NCI-H187 (cell line): ENCODE measurements at regions not wholly inside any gene's neighbourhood (a gene's known extent, or its start where the extent isn't known, plus 50 kb on each side); places are given as distances from the start of the nearest gene placed in this dataset.

Source experiments
- DNase-seq, 2 experiments: peaks; one replicate each; lab custom pipeline; 2025; lab: John Stamatoyannopoulos, UW

DNA sequence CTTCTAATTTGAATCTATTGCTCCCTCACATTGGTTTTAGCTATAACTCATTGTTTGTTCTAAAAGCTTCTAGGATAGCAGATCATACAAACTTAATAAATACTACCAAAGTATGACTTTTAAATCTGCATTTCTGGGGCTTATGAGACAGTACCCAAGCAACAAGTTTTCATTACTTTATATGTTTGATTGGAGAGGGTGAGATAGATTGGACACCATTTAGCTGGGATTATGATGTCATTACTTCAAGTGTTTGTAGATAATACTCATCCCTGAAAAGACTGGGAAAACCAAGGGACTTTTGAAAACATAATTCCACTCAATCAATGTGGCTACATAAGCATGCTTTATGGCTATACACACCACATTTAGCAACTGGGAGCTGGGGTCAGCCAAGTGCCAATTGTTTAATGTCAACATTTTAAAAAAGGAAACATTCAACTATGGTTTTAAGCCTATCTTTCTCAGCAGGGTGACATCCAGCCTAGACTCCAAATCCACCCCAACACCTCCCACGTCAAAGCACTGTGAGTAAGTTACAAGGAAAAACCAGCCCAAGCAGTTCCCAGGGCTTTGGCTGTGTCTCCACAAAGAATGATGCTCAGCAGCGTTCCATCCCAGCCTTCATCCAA lies 119.9 kb downstream of the ETAA1 start:
- DNase-seq = no peak

- DNase-seq = no peak
Observed at GRCh38 chr2:67522148-67522547, 125.0 kb downstream of the ETAA1 start.

- DNase-seq = no peak
Observed at GRCh38 chr2:67524213-67524612, 127.1 kb downstream of the ETAA1 start.

DNA sequence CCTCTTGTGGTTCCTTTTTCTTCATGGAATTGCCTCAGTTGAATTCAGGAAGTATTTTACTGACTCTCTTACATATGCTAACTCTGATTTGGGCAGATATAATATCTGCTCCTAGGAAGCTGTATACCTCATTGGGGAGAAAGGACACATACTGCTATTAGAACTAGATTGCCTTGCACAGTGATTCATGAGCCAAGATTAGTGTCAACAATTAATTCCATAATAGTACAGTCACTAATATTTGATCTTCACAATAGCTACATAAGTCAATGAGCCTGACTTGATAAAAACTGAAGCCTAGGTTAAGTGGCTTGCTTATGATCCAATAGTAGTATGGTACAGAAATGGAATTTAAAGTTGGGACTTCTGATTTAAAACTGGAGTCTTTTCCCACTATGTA lies 127.6 kb downstream of the ETAA1 start:
- no peak for DNase-seq

DNA sequence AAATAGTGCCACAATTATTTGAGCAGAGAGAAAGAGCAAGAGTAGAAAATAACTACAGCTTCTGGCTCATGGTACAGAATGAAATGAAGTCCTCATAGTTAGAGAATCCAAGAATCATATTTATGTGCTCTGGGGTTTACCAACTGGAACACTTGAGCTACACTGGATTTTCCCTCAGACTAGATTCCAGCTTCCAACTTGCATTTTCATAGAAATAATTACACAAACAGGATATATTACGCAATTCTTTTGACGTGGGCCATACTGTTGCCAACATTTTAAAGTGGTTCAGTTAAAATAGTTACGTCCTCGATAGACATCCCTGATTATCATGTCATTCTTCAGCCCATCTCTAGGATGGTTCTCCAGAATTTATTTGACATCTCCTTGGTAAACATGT lies 129.2 kb downstream of the ETAA1 start:
- DNase-seq = no peak

DNA sequence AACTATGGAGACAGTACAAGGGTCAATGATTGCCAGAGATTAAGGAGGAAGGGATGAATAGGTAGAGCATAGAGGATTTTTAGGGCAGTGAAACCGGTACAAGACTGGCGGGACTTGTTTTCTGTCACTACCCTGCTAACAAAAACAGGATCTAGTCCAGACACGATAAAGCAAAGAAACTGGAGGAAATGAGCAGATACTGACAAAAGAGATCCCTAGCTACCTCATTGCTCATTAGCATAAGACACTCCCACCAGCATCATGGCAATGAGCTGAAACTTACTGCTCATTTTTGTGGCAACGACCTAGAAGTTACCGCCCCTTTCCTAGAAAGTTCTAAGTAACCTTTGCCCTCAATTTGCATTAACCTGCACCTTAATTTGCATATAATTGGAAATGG lies 131.2 kb downstream of the ETAA1 start:
- no peak for DNase-seq

GRCh38 chr2:67532387-67532786 lies 135.3 kb downstream of the ETAA1 start:
- no peak for DNase-seq

- DNase-seq = no peak
Observed at GRCh38 chr2:67534745-67535144, 137.6 kb downstream of the ETAA1 start.

- no peak for DNase-seq
Observed at GRCh38 chr2:67540962-67541361, 143.8 kb downstream of the ETAA1 start.

DNA sequence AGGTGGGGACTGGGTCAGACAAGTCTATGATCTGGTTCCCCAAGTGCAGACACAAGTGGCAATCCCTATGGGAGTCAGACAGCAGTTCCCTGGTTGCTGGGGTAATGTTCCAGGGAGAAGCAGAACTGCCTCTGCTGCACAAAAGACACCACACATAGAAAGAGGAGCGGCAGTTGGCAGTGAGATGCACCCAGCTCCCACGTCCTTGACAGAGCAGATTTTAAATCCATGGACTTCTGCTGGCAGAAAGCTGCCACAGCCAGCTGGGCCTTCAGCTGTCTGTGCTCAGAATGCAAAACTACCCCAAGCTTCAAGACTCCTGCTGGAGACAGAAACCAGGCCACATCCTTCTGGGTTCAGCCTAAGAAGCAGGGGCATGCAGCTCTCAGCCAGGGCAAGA lies 147.2 kb downstream of the ETAA1 start:
- no peak for DNase-seq

- DNase-seq = no peak
Observed at GRCh38 chr2:67548317-67549201, 151.4 kb downstream of the ETAA1 start.

GRCh38 chr2:67559156-67559555 lies 162.0 kb downstream of the ETAA1 start:
- no peak for DNase-seq

DNA sequence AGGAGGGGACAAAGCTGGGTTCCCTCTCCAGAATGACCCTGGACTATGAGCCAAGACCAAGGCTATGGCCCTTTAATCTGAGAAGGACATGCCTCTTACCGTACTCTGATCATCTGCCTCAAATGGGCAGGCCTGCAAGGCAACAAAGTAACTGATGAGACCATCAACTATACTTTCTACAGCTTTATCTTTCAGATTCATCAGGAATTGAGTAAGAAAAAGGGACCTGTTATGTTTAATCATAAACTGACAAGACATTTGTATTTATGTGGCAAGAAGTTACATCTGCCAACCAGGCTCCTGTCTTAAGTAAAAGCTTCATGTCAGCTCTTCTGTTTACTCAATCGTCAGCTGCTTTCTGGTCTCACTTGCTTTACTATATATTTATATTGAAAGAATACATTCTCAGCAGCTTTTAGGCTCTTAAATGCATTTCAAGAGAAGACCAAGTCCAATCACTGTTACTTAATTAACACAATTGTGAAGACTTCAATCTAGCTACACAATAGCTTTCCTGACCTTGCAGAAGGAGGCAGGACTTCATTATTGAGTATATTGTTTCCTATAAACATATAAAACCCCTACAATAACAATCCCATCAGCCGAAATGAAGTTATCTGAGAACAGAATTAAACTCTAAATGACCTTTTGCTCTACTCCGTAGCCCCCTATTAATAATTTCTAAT lies 163.8 kb downstream of the ETAA1 start:
- no peak for DNase-seq

DNA sequence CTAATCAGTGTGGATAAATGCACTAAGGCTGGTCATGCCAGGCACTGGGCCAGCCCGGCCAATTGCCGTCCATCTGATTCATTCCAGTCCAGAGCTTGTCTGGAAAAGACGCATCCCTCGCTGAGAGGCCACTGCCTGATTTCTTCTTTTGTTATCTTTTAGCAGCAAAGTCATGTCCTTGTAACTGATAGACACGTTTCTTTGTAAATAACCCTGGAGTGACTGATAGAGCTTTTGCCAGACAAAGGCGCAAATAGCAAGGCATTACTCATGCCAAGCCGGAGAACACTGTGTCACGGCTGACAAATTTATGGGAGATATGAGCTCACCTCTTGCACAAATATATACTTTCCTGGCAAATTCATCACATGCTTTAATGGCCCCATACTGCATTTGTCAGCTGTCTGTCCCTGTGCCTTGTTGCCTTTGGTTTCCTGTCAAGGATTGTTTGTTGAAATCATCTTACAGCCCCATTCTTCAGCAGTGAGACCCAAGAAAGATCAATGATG lies 164.4 kb downstream of the ETAA1 start:
- no peak for DNase-seq

GRCh38 chr2:67564076-67564475 lies 166.9 kb downstream of the ETAA1 start:
- DNase-seq = no peak

GRCh38 chr2:67564626-67565025 lies 167.5 kb downstream of the ETAA1 start:
- no peak for DNase-seq

- no peak for DNase-seq
Observed at GRCh38 chr2:67565262-67565661, 168.1 kb downstream of the ETAA1 start.

- DNase-seq = no peak
Observed at GRCh38 chr2:67565761-67566160, 168.6 kb downstream of the ETAA1 start.

- no peak for DNase-seq
Observed at GRCh38 chr2:67566285-67566684, 169.2 kb downstream of the ETAA1 start.

DNA sequence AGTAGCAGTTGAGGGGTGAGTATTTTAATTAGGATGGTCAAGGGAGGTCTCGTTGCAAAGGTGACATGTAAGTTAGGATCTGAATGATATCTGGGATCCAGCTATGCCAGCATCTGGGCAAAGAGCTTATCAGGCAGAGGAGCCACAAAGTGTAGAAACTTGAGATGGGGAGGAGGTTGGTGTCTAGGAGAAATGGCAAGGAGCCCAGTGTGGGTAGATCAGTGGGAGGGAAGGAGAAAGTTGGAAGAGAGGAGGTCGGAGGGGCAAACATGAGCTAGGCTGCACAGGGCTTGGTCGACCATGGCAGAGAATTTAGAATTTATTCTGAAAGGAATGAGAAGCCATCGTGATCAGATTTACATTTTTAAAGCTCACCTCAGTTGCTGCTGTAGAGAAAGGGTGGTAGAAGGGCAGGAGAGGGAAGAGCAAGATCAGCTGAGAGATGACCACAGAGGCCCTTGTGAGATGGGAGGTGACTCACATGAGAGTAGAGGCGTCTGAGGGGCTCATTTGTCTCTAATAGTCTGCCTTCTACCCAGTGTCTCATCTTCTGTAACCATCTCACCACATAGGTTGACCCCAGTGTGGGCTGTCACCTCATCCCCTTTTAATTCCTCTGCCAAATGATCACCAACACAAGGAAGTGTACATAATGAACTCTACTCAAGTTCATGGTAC lies 170.0 kb downstream of the ETAA1 start:
- DNase-seq = no peak

- no peak for DNase-seq
Observed at GRCh38 chr2:67567886-67568285, 170.8 kb downstream of the ETAA1 start.

DNA sequence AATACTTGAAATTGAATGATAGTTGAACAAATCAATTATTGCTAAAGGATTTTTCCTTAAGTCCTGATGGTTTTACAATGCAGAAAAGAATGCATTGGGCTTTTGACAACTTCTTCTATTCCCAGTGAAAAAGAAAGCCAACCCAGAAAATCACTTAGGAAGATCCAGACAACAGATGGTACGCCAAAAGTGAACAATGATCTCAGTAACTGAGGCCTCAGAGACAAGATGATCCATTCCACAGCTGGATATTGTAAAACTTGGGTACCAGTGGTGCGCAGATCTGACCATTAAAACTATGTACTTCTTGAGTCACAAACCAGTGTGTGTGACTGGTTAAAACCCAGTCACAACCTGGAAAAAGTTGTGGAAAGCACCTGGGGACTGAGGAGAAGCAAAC lies 173.5 kb downstream of the ETAA1 start:
- DNase-seq = no peak
